Stimulated activated CD8-positive, alpha-beta memory T cell treated with anti-CD3 and anti-CD28 coated beads, Interleukin-12 subunit alpha, Interleukin-12 subunit beta, amount 100 ng/mL, for 4 hours (primary cell): ENCODE measurements at regions not wholly inside any gene's neighbourhood (a gene's known extent, or its start where the extent isn't known, plus 50 kb on each side); places are given as distances from the start of the nearest gene placed in this dataset.

Source experiments
- DNase-seq: peaks from one replicate; pipeline ENCODE4 v3.0.0-alpha.2; 2020; ENCODE audit warnings: low read depth

DNA sequence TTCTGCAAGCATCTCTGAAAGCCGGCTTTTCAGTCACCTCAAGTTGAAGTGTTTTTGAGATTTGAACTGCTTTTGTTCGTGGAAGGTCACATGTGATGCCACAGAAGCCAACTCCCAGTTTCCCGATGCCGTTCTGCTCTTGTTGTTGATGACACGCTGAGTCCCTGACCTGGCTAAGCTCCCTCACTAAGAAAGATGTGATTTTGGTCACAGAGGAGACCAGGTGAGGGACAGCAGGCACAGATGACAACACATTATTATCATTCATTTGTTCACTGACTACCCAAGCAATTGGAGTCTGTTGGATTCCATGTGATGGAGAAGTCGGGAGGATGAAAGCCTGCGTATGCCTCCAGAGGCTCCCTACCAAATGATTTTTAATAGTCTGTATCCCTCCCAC is 822.4 kb upstream of the RBFOX1 start:
- no peak for DNase-seq

DNA sequence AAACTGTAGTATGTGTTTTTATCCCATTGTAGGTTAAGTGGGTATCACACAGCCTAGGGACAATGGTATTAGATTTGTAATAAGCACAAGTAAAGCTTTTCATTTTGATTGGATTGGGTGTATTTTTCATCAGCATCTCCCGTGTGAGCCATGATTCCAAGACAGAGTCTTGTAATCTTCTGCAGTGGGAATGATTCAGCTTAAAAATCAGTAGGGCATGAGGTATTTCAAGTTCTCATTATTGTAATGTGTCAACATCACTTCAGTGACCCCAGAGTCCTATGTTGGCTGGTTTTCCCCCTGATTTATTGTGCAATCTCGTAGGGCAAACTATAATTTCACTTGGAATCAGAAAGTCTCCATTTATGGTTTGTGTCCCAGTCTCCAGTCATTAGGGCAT is 833.2 kb upstream of the RBFOX1 start:
- no peak for DNase-seq

DNA sequence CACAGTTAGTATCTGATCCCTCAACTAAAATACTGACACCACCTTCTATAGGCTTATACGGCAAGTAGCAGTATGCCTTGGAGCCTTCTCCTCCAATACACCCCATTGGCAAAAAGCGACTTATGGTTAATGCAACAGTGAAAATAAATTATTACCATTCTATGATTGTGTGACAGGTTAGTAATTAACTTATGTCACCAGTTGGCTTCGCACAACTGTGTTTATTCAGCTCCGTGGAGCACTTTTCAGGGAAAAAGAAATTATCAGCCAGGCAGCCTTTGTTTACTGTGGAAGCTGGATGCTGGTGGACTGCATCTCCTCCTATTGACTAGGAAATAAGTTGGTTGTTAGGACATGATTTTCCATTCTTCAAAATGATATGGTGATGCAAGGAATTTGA is 833.8 kb upstream of the RBFOX1 start:
- no peak for DNase-seq

DNA sequence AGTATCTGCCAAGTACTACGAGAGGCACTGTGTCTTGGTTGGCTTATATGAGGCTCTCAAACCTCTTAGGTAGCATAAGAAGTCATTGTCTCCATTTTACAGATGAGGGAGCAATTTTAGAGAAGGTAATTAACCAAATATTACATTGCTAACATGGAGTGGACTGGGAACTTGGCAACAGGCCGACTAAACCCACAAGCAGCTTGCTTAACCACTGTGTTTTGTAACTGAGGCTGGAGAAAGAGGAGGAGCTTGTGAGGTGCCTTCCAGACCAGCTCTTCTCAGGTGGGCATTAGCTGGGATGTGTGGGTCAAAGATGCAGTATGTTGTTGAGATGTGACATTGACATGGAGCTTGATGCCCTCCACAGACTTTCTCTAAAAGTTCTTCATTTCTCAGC is 835.6 kb upstream of the RBFOX1 start:
- DNase-seq, result no peak

GRCh38 chr16:6495486-6496210 is 837.0 kb upstream of the RBFOX1 start:
- DNase-seq, result no peak

GRCh38 chr16:6494716-6495115 is 837.9 kb upstream of the RBFOX1 start:
- DNase-seq, result no peak

DNA sequence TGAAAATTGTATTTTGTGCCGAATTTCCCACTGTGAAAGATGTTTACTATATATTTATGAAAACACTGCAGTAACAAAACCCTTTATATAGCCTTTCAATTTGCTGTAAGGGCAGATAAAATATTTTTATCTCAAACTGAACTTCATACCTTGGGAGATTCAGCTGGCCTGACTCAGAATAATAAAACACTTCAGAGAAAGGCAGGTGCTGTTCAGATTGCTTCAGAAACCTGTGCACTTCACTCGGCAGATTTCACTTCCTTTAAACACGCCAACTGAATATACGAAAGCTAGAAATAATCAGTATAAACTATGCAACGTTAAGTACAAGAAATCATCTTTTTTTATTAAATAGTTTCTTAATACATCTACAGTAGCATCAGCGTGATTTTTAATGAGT is 839.1 kb upstream of the RBFOX1 start:
- DNase-seq, result no peak

- DNase-seq, result no peak
Measured at GRCh38 chr16:6492742-6493141, 839.9 kb upstream of the RBFOX1 start.

DNA sequence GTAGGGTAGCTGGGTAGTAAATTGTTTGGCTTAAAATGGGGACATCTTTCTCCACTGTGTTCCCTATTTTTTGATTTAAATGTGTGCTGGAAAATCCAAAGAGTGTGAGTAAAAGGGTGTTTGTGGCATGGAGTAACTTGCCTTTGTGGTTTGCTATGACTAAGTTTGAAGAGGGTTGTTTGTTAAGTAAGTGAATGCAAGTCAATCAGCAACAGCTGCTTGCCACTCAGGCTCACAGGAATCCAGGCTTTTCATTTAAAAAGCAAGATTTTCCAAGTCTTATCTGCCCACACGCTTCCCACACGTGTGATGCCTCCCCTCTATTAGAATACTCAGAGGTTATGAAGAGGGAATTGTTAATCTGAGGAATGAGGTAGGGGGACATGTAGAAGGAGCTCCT is 847.7 kb upstream of the RBFOX1 start:
- no peak for DNase-seq

- no peak for DNase-seq
Measured at GRCh38 chr16:6484081-6484480, 848.6 kb upstream of the RBFOX1 start.

DNA sequence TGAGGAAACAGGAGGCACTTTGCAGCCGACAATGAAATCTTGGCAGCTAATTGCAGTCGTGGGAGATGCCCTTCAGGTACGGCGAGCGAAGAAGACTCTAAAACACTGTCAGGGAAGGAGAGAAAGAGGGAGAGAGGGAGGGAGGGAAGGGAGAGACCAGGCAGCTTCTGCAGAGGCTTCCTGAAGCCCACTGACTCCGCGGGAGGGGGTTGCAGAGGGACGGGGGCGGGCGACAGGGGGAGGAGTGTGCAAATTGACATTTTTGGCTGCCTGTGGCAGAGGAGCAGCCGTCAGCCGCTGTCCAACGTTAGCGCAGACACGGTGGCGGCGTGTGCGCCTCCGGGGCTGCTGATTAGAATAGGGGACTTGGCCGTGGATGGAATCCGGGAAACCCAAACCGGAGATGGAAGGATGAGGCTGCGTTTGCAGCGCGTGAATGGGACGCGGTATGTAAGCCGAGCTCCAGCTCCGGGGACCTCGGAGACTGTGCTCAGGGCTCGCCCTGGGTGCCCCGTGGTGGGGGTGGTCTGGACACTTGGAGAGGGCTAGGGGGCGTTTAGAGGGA is 849.1 kb upstream of the RBFOX1 start:
- no peak for DNase-seq

DNA sequence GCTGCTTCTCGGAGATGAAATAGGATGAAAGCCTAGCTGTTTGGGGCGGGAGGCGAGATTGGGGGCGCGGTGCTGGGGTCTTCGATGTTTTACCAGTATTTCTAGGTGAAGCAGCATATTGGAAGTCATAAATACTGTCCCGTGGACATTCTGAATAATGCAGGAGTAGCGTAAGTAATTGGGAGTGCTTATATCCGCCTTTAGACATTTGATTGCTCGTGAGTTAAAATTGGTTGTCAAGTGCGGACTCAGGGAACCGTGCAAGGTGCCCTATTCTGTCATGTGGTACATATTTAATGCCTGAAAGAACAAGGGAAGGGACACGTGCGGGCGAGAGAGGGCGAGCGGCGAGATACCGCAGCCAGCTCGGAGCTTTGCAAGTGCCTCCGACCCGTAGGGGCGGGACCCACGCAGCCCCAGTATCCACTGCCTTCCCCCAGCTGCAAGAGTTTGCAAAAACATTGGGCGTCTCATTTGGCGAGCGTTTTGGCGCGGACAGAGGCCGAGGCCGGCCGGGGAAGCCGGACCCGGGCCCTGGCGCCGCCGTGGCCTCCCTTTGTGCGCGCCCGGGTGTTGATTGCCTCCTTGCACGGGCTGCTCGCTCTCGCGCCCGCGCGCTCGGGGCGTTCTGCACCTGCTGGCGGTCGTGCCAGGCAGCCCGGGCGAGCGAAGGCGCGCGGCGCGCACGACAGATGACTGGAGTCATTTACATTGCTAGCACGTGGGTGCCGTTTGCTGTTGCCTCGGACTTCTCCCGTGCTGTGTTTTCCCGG is 849.8 kb upstream of the RBFOX1 start:
- no peak for DNase-seq

DNA sequence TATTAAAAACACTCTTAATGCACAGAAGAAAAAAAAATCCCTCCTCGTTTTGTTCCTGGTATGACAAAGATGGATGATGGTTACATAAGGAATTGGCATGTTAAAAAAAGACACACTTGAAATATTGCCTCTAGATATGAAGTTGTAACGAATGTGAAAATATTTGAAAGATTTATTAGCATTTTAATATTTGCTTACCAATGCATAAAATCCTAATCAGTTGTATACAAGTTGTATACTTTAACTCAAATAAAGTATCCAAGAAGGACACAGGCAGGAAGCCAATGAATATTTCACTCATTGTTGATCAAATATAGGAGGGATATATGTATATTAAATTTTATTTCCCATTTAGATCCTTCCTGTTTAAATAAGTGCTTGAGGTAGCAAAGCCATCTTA is 850.8 kb upstream of the RBFOX1 start:
- no peak for DNase-seq

DNA sequence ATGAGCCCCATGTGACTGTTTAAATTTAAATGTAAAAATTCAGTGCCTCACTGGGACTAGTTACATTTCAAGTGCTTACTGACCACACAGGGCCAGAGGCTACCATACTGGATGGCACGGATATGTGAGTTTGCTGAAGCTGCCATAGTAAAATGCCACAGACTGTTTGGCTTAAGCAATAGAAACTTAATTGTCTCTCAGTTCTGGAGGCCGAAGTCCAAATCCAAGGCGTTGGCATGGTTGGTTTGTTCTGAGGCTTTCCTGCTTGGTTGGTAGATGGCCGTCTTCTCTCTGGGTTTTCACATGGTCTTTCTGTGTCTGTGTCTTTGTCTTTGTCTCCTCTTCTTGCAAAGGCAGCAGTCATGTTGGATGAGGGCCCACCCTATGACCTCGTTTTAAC is 878.9 kb upstream of the RBFOX1 start:
- DNase-seq, result no peak

DNA sequence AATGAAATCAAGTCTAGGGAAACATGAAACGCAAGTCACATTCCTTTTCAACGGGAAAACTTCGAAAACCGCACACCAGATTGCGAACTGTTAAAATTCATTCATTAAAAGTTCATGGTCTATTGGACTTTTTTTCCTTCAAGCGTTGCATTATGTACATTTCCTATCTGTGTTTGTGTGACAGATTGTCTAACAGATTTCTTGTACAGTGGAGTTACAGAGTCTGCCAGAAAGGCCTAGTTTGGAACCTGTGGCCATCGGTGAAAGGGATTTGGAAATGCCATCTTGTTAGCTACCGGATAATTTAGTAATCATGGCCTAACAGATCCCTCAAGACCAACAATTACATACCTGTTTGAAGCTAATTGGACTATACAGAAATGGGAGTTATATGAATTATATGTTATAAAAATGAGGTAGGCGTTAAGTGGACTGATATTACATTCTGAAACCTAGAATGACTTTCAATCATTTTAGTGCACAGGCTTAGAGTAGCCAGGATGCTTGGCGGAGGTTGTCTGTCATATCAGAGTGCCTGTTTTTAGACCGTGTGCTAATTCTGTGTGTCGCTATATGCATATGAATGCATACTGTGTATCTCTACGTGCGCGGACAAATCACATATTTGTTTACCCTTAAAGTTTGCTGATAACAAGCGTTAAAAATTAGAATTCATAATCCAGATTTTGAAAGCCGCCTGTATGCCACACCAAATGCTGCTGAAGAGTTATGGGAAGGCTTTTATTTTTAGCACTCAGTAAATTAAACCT is 885.4 kb upstream of the RBFOX1 start:
- no peak for DNase-seq

GRCh38 chr16:6446370-6446769 is 886.3 kb upstream of the RBFOX1 start:
- DNase-seq, result no peak

GRCh38 chr16:6439129-6439528 is 893.5 kb upstream of the RBFOX1 start:
- DNase-seq, result no peak

- no peak for DNase-seq
Measured at GRCh38 chr16:6428861-6429260, 903.8 kb upstream of the RBFOX1 start.

GRCh38 chr16:6427621-6428020 is 905.0 kb upstream of the RBFOX1 start:
- no peak for DNase-seq

- no peak for DNase-seq
Measured at GRCh38 chr16:6407596-6407995, 925.0 kb upstream of the RBFOX1 start.

GRCh38 chr16:6406028-6406427 is 926.6 kb upstream of the RBFOX1 start:
- DNase-seq, result no peak

GRCh38 chr16:6382924-6383459 is 949.7 kb upstream of the RBFOX1 start:
- no peak for DNase-seq
